ENCODE measurements at regions not wholly inside any gene's neighbourhood (a gene's known extent, or its start where the extent isn't known, plus 50 kb on each side); places are given as distances from the start of the nearest gene placed in this dataset.
"Not testable (repeated sequence)": the region's sequence is repeated elsewhere in the genome, so short reads cannot be mapped to it uniquely, and the experiment has no call there.

DNA sequence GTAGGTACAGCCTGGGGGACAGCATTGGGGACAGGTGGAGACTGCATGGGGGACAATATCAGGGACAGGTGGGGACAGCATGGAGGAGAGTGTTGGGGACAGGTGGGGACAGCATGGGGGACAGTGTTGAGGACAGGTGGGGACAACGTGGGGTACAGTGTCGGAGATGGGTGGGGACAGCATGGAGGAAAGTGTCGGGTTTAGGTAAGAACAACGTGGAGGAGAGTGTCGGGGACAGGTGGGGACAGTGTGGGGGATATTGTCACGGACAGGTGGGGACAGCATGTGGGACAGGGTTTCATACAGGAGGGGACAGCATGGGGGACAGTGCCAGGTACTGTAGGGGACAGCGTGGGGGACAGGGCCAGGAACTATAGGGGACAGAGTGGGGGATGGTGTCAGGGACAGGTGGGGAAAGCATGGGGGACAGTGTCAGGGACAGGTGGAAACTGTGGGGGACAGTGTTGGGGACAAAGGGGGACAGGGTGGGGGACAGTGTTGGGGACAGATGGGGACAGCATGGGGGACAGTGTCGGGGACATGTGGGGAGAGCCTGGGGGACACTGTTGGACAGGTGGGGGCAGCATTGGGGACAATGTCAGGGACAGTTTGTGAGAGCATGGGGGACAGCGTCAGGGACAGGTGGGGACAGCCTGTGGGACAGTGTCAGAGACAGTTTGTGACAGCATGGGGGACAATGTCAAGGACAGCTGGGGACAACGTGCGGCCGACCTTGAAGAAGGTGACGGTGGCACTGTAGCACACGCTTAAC lies 213.1 kb downstream of the TMEM121 start:
- FAIRE-seq = no peak

GRCh38 chr14:105740272-105740671 lies 213.9 kb downstream of the TMEM121 start:
- FAIRE-seq = not testable (repeated sequence)

DNA sequence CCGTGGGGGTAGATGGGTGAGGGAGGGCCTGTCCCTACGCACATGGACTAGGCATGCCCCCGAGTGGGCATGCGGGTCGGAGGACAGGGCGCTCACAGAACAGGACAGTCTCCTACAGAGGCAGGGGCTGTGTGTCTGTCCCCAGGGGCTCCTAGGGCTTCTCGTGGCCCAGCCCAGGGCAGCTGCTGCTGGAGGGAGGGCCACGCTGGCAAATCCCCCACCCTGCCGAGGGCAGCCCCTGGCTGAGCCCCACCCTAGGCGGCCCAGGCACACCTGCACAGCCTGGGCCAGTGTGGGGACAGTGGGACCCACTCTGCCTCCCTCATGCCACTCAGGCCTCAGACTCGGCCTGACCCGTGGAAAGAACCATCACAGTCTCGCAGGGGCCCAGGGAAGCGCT lies 214.6 kb downstream of the TMEM121 start:
- not testable (repeated sequence) for FAIRE-seq

GRCh38 chr14:105741707-105742530 lies 215.5 kb downstream of the TMEM121 start:
- FAIRE-seq = not testable (repeated sequence)

DNA sequence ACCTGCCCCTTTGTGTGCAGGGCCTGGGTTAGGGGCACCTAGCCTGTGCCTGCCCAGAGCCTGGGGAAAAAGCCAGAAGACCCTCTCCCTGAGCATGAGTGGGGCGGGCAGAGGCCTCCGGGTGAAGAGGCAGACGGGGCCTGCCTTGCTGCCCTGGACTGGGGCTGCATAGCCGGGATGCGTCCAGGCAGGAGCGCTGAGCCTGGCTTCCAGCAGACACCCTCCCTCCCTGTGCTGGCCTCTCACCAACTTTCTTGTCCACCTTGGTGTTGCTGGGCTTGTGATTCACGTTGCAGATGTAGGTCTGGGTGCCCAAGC lies 216.1 kb downstream of the TMEM121 start:
- no peak for FAIRE-seq

GRCh38 chr14:105742904-105743701 lies 216.7 kb downstream of the TMEM121 start:
- FAIRE-seq = not testable (repeated sequence)

- FAIRE-seq = not testable (repeated sequence)
Observed at GRCh38 chr14:105744213-105744787, 217.9 kb downstream of the TMEM121 start.

- FAIRE-seq = no peak
Observed at GRCh38 chr14:105745433-105746123, 219.2 kb downstream of the TMEM121 start.

GRCh38 chr14:105746124-105746514 lies 219.7 kb downstream of the TMEM121 start:
- no peak for FAIRE-seq

DNA sequence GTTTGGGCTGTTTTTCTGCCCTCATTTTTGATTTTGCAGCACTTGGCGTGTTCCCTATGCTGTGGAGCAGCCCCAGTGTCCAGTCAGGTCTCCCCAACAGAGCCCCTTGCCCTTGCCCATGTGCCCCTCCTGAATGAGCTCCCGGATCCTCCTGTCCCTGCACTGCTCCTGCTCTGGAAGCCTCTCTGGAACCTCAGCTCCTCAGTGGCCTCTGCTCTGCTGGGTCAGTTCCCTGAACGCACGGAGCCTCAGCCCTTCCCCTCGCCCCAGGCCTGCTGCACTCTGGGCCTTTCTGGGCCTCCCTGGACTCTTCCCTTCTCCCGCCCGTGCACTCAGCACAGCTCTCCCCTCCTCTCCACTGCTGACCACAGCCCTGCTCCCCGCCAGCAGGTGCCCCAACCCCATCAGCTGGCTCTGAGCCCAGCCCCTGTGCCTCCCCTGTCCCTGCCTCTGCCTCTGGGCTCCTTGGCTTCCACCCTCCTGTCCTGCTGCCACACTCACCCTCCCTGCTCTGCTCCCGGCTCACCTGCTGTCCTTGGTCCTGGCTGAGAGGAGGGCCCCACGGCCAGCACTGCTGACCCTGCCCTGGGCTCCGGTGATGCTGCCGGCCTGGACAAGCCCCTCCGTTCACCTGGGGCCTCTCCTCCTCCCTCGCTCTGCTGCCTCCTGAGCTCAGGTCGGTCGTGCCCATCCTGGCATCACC lies 220.6 kb downstream of the TMEM121 start:
- FAIRE-seq = not testable (repeated sequence)

DNA sequence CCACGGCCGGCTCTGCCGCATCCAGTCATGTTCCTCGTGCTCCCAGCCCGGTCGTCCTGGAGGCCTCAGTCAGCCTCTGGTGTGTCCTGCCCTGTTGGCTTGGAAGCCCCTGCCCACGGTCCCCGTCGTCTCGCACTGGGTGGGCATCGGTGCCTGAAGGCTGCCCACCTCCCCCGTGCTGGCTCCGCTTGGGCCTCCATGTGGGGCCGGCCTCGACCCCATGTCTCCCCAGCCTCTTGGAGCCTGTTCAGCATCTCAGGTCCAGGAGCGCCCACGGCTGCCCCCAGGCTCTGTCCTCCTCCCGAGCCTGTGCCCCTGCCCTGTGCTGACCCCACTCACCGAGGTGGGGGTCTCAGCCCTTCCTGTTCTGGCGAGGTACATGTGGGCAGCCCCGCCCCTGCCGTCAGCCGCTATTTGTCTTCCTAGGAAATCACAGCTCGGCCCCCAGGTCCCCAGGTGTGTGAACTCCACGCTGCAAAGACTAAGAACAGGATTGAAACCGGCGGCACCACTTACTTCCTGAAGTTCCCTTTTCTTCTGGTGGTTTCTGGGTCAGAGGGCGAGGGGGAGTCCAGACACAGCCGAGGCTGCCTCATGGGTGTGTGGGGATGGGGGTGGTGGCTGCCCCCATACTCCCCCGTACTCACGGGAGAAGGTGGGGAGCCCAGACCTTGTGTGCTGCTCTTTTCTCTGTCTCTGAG lies 221.3 kb downstream of the TMEM121 start:
- not testable (repeated sequence) for FAIRE-seq

DNA sequence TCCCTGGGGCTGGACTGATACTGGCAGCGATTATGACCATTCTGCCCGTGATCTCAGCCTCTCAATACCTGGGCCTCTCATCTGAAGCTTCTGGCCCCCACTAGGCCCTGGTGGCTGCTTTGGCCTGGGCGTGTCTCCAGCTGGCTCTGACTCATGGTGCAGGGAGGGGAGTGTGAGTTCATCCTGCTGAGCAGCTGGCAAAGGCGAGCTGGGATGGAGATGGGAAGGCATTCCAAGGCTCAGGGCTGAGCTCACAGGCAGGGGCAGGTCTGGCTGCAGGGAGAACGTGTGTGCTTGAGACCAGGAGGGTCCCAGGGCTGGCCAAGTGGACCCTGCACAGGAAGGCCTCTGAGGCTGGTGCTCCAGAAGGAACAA lies 221.8 kb downstream of the TMEM121 start:
- FAIRE-seq = no peak

GRCh38 chr14:105748710-105749109 lies 222.3 kb downstream of the TMEM121 start:
- not testable (repeated sequence) for FAIRE-seq

GRCh38 chr14:105749870-105750541 lies 223.6 kb downstream of the TMEM121 start:
- not testable (repeated sequence) for FAIRE-seq

- not testable (repeated sequence) for FAIRE-seq
Observed at GRCh38 chr14:105751291-105751751, 224.9 kb downstream of the TMEM121 start.

- FAIRE-seq = not testable (repeated sequence)
Observed at GRCh38 chr14:105752420-105752819, 226.0 kb downstream of the TMEM121 start.

DNA sequence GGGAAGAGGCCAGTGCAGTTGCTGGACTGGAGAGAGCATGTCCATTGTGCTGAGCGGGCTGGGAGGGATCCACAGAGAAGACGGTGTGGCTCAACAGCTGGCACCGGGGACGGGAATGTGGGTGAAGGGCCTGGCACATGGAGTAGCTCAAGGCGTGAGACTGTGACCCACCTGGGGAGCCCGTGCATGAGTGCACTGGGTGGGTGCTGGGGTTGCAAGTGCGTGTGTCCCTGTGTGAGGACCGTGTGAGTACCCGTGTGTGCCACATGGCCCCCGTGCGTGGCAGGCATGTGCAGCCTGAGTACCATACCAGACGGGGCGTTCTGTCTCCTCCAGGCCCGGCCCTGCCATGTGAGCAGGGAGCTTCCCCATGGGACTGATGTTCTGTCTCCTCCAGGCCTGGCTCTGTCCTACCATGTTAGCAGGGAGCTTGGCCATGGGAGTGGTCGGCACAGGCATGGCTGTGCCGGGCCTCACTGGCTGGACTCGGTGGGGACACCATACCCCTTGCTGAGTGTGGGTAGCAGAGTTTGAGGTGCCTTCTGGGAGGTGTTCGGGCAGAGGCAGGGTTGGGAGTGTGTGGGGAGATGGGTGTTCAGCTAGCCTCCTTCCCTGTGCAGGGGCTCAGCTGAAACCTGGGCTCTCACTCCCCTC lies 234.4 kb downstream of the TMEM121 start:
- no peak for FAIRE-seq

GRCh38 chr14:105761345-105761740 lies 235.0 kb downstream of the TMEM121 start:
- not testable (repeated sequence) for FAIRE-seq

DNA sequence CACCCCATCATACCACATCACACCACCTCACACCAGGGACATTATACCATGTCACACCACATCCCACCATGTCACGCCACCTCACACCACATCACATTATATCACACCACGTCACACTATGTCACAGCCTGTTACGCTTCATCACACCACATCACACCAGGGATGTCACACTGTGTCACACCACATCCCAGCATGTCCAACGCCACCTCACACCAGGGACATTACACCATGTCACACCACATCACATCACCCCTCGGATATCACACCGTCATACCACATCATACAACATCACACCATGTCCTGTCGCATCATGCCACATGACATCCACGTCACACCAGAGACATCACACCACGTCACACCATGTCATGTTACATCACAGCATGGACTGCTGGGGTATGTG lies 235.5 kb downstream of the TMEM121 start:
- no peak for FAIRE-seq

- not testable (repeated sequence) for FAIRE-seq
Observed at GRCh38 chr14:105762262-105762661, 235.9 kb downstream of the TMEM121 start.
